ENCODE measurements at regions not wholly inside any gene's neighbourhood (a gene's known extent, or its start where the extent isn't known, plus 50 kb on each side); places are given as distances from the start of the nearest gene placed in this dataset.

DNA sequence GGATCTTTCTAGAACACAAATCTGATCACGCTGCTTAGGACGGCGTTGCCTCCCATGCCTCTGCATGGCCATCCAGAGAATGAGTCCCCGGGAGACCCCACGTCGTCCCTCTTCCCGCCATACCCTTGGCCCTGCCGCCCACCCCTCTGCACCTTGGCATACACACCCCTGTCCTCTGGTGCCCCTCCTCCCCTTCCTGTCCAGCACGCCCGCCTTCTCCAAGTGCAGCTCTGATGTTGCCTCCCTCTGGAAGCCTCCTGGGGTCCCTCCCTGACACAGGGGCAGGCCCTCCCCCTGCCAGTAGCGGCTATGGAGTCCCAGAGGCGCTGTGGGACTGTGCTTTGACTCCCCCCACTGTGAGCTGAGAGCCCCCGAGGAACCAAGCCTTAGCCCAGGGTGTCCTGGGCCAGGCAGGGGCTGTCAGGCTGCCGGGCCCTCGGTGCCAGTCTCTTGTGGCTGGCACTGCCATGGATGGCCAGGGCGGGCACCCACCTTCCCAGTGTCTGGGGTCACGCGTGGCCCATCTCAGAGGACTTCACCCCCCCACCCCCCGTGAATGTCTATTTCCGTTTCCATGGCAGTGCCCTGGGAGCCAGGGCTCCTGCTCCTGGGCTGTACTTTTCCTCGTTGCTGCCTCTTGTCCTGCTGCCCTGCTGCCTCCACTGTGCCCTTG lies 70.5 kb upstream of the RNU6ATAC start:
- no peak for TF ChIP-seq CTCF (IDR thresholded peaks at IDR 0.05; ENCODE audit: low read depth, low read length)
- no peak for DNase-seq (ENCODE audit: extremely low read depth, low read depth)

- TF ChIP-seq CTCF (IDR thresholded peaks at IDR 0.05; ENCODE audit: low read depth, low read length), result no peak
Measured at GRCh38 chr9:134235366-134235765, 71.0 kb upstream of the RNU6ATAC start.

DNA sequence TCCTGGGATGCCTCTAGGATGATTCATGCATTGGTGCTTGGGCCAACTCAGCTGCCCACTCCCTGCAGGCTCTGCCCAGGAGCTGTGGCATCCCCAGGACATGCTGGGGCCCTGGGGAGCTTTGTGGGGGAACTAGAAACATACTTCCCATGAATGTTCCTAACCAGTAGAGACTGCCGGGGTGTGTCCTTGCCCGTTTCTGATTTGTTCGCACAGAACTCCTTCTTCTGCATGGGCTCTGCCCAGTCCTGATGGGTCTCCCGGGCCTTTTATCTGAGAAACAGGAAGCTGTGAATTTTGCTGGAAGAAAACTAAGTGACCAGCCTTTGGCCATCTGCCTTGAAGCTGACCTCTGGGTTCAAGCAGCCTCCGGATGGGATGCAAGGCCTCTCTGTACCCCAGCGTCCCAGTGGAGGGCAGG lies 71.6 kb upstream of the RNU6ATAC start:
- DNase-seq (ENCODE audit: extremely low read depth, low read depth), result no peak
- TF ChIP-seq CTCF (IDR thresholded peaks at IDR 0.05; ENCODE audit: low read depth, low read length), result no peak

More at GRCh38 chr9:134235366-134235765, 71.0 kb upstream of the RNU6ATAC start:
- no peak for DNase-seq (ENCODE audit: extremely low read depth, low read depth)

DNA sequence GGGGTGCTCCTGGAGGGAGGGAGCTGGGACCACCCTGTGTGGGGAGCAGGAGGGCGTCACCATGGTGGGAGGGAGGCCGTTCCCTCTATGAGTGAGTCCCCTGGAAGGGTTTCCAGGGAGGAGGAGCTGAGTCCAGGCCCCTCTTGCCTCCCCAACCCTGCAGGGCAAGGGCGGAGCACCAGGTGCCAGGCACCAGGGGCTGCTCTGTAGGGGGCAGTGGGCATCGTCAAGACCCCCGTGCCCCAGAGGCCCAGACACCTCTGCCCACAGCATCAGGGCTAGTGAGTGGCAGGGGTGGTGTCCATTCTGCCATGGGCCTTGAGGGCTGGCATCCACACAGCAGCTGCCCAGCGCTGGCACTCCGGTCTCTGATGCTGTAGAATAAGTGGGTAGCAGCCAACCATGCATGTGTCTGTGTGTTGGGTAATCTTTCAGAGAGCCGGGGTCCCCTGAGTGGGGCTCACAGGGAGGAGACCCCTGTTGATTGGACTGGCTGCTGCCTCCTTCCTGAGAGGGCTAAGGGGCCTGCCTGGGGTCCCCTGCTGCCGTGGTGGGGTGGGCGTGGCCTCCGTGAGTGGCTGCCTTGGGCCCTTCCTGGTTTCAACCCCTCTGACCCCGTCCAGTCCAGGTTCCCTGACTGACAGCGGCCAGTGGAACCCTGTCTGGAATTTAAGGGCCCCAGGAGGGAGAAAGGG lies 72.7 kb upstream of the RNU6ATAC start:
- DNase-seq (ENCODE audit: extremely low read depth, low read depth), result no peak
- TF ChIP-seq CTCF (IDR thresholded peaks at IDR 0.05; ENCODE audit: low read depth, low read length), result no peak

- no peak for TF ChIP-seq CTCF (IDR thresholded peaks at IDR 0.05; ENCODE audit: low read depth, low read length)
Measured at GRCh38 chr9:134237630-134238265, 73.4 kb upstream of the RNU6ATAC start.

GRCh38 chr9:134239130-134239903 lies 75.0 kb upstream of the RNU6ATAC start:
- TF ChIP-seq CTCF (IDR thresholded peaks at IDR 0.05; ENCODE audit: low read depth, low read length), result no peak
- no peak for DNase-seq (ENCODE audit: extremely low read depth, low read depth)

More at GRCh38 chr9:134237630-134238265, 73.4 kb upstream of the RNU6ATAC start:
- DNase-seq (ENCODE audit: extremely low read depth, low read depth), result no peak

Measured in AG09319 (cell line).